22Rv1 (cell line): ENCODE measurements at regions not wholly inside any gene's neighbourhood (a gene's known extent, or its start where the extent isn't known, plus 50 kb on each side); places are given as distances from the start of the nearest gene placed in this dataset.

Experiments used
- H3K27ac ChIP-seq: fragments of 450-650 bp; 2 replicates; pipeline ENCODE4 v1.5.1; 2017
- CTCF ChIP-seq: fragments of 450-650 bp; IDR thresholded peaks from 2 replicates; pipeline ENCODE4 v1.5.1; 2017; ENCODE audit warnings: mild to moderate bottlenecking
- ZFX ChIP-seq: fragments of 450-650 bp; IDR thresholded peaks from 2 replicates; pipeline ENCODE4 v1.6.1; 2017; ENCODE audit warnings: antibody characterized with exemption, borderline replicate concordance

GRCh38 chr16:86176462-86176861 lies 277.5 kb downstream of the IRF8 start:
- TF ChIP-seq CTCF (no peak), ZFX (no peak)
- no peak overlapping the region for H3K27ac ChIP-seq

- no peak overlapping the region for H3K27ac ChIP-seq
- TF ChIP-seq CTCF: no peak
- no peak for TF ChIP-seq ZFX
Observed at GRCh38 chr16:86180244-86180643, 281.3 kb downstream of the IRF8 start.

- TF ChIP-seq ZFX (no peak), CTCF (no peak)
- H3K27ac ChIP-seq: no peak overlapping the region
Observed at GRCh38 chr16:86180780-86181179, 281.8 kb downstream of the IRF8 start.

- H3K27ac ChIP-seq: no peak overlapping the region
- no peak for TF ChIP-seq ZFX
- no peak for TF ChIP-seq CTCF
Observed at GRCh38 chr16:86181526-86181925, 282.6 kb downstream of the IRF8 start.

- TF ChIP-seq CTCF (no peak), ZFX (no peak)
- H3K27ac ChIP-seq: no peak overlapping the region
Observed at GRCh38 chr16:86184185-86184584, 285.2 kb downstream of the IRF8 start.

GRCh38 chr16:86185089-86185488 lies 286.1 kb downstream of the IRF8 start:
- TF ChIP-seq ZFX (no peak), CTCF (no peak)
- H3K27ac ChIP-seq: no peak overlapping the region

GRCh38 chr16:86186313-86186712 lies 287.4 kb downstream of the IRF8 start:
- TF ChIP-seq CTCF (no peak), ZFX (no peak)
- no peak overlapping the region for H3K27ac ChIP-seq
